Glutamatergic neuron (in vitro differentiated cells): ENCODE measurements at regions not wholly inside any gene's neighbourhood (a gene's known extent, or its start where the extent isn't known, plus 50 kb on each side); places are given as distances from the start of the nearest gene placed in this dataset.
A peak's percentile ranks its signal among the peaks of the same experiment; 100 is the strongest.

Experiments
- DNase-seq: peaks from one replicate; pipeline ENCODE4 v3.0.0; 2022
- H3K27ac Mint-ChIP-seq: one replicate; pipeline ENCODE4 v1.8.0; 2020; ENCODE audit warnings: mild to moderate bottlenecking, mixed read lengths, inconsistent platforms; ENCODE audit not compliant: unreplicated experiment
- H3K27me3 Mint-ChIP-seq: one replicate; pipeline ENCODE4 v1.8.0; 2020; ENCODE audit warnings: mild to moderate bottlenecking, moderate library complexity, mixed read lengths, inconsistent platforms; ENCODE audit not compliant: unreplicated experiment
- H3K36me3 Mint-ChIP-seq: one replicate; pipeline ENCODE4 v1.8.0; 2020; ENCODE audit warnings: mild to moderate bottlenecking, mixed read lengths, inconsistent platforms; ENCODE audit not compliant: unreplicated experiment
- H3K4me1 Mint-ChIP-seq: one replicate; pipeline ENCODE4 v1.8.0; 2020; ENCODE audit warnings: mild to moderate bottlenecking, low read depth, mixed read lengths, inconsistent platforms; ENCODE audit not compliant: unreplicated experiment
- H3K4me3 Mint-ChIP-seq: one replicate; pipeline ENCODE4 v1.8.0; 2020; ENCODE audit warnings: mild to moderate bottlenecking, mixed read lengths, inconsistent platforms; ENCODE audit not compliant: unreplicated experiment
- H3K9me3 Mint-ChIP-seq: one replicate; pipeline ENCODE4 v1.8.0; 2020; ENCODE audit warnings: mild to moderate bottlenecking, moderate library complexity, mixed read lengths, inconsistent platforms; ENCODE audit not compliant: unreplicated experiment
- TF ChIP-seq, protein P1 (sequence below): fragments of 200-600 bp; sonication (generic); IDR thresholded peaks from one replicate; pipeline ENCODE4 v1.5.0; 2021; ENCODE audit not compliant: partially characterized antibody, unreplicated experiment

DNA sequence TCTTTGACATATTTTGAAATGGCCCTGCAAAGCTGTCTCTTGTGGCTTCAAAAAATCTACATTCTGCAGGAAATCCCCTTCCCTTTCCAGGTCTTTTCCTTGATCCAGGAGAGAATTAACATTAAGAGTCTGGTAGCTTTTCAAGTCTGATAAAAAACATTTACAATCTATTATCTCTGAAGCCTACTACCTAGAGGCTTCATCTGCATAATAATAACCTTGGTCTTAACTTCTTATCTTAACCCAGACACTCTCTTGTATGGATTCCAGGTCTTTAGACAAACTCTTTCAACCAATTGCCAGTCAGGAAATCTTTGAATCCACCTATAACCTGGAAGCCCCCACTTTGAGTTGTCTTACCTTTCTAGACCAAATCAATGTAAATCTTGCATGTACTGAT lies 179.3 kb upstream of the ZC3H15 start:
- H3K4me1 Mint-ChIP-seq = peaks cover 11% of the 10 kb centered on the region
- DNase-seq = no peak
- TF ChIP-seq, protein P1, sequence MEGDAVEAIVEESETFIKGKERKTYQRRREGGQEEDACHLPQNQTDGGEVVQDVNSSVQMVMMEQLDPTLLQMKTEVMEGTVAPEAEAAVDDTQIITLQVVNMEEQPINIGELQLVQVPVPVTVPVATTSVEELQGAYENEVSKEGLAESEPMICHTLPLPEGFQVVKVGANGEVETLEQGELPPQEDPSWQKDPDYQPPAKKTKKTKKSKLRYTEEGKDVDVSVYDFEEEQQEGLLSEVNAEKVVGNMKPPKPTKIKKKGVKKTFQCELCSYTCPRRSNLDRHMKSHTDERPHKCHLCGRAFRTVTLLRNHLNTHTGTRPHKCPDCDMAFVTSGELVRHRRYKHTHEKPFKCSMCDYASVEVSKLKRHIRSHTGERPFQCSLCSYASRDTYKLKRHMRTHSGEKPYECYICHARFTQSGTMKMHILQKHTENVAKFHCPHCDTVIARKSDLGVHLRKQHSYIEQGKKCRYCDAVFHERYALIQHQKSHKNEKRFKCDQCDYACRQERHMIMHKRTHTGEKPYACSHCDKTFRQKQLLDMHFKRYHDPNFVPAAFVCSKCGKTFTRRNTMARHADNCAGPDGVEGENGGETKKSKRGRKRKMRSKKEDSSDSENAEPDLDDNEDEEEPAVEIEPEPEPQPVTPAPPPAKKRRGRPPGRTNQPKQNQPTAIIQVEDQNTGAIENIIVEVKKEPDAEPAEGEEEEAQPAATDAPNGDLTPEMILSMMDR = no peak
- no peaks in the 10 kb centered on the region for H3K9me3 Mint-ChIP-seq
- no peak overlapping the region for H3K4me3 Mint-ChIP-seq
- no peaks in the 10 kb centered on the region for H3K27me3 Mint-ChIP-seq
- no peak overlapping the region for H3K27ac Mint-ChIP-seq
- H3K36me3 Mint-ChIP-seq = peaks cover 6% of the 10 kb centered on the region

DNA sequence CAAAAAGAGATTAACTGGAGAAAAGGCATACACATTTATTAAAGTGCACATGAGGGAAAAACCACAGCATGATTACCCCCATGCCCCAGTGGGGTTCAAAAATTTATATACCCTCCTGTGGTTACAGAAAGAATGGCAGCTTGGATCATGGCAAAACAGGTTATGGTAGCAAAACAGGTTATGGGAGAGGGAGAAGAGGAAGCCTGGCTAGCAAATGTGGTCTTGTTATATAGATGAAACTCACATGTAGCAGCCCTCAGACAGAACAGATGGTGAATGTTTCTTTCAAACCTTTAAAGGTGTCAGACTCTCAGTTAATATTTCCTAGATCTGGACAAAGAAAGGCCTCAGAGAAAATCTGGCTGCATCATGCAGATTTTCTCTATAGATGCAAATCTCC lies 178.2 kb upstream of the ZC3H15 start:
- no peaks in the 10 kb centered on the region for H3K27me3 Mint-ChIP-seq
- H3K27ac Mint-ChIP-seq = no peak overlapping the region
- no peaks in the 10 kb centered on the region for H3K9me3 Mint-ChIP-seq
- H3K36me3 Mint-ChIP-seq = peaks cover 9% of the 10 kb centered on the region
- DNase-seq = no peak
- H3K4me1 Mint-ChIP-seq = peaks cover 11% of the 10 kb centered on the region
- TF ChIP-seq, protein P1 = peak; percentile 19
- H3K4me3 Mint-ChIP-seq = no peak overlapping the region

- H3K4me3 Mint-ChIP-seq = no peak overlapping the region
- no peaks in the 10 kb centered on the region for H3K9me3 Mint-ChIP-seq
- no peak overlapping the region for H3K27ac Mint-ChIP-seq
- TF ChIP-seq, protein P1 = no peak
- no peaks in the 10 kb centered on the region for H3K27me3 Mint-ChIP-seq
- peaks cover 11% of the 10 kb centered on the region for H3K4me1 Mint-ChIP-seq
- H3K36me3 Mint-ChIP-seq = peaks cover 10% of the 10 kb centered on the region
- no peak for DNase-seq
Measured at GRCh38 chr2:186308347-186308746, 177.7 kb upstream of the ZC3H15 start.

DNA sequence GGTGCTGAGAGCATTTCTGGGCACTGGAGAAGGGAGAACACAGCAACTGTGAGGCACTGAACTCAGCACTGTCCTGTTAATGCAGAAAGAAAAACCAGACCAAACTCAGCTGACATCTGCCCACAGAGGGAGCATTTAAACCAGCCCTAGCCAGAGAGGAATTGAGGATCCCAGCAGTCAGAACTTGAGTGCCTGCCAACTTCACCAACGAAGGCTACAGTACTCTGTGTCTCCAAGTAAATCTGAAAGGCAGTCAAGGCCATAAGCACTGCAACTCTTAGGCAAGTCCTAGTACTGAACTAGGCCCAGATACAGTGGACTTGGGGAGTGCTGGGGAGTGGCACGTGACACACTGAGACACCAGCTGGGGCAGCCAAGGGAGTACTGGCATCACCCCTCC lies 176.2 kb upstream of the ZC3H15 start:
- H3K36me3 Mint-ChIP-seq = peaks cover 10% of the 10 kb centered on the region
- no peak overlapping the region for H3K4me3 Mint-ChIP-seq
- no peaks in the 10 kb centered on the region for H3K9me3 Mint-ChIP-seq
- no peaks in the 10 kb centered on the region for H3K27me3 Mint-ChIP-seq
- peaks cover 11% of the 10 kb centered on the region for H3K4me1 Mint-ChIP-seq
- H3K27ac Mint-ChIP-seq = no peak overlapping the region
- TF ChIP-seq, protein P1 = no peak
- DNase-seq = no peak

- Mint-ChIP-seq H3K4me1 (no peaks in the 10 kb centered on the region), H3K4me3 (no peak overlapping the region), H3K27ac (no peak overlapping the region), H3K9me3 (peaks cover 2% of the 10 kb centered on the region), H3K27me3 (peaks cover 3% of the 10 kb centered on the region), H3K36me3 (peaks cover 5% of the 10 kb centered on the region)
- TF ChIP-seq, protein P1 = no peak
- no peak for DNase-seq
Measured at GRCh38 chr2:186319105-186319504, 167.0 kb upstream of the ZC3H15 start.
